ENCODE measurements at regions not wholly inside any gene's neighbourhood (a gene's known extent, or its start where the extent isn't known, plus 50 kb on each side); places are given as distances from the start of the nearest gene placed in this dataset.
A peak's percentile ranks its signal among the peaks of the same experiment; 100 is the strongest.

DNA sequence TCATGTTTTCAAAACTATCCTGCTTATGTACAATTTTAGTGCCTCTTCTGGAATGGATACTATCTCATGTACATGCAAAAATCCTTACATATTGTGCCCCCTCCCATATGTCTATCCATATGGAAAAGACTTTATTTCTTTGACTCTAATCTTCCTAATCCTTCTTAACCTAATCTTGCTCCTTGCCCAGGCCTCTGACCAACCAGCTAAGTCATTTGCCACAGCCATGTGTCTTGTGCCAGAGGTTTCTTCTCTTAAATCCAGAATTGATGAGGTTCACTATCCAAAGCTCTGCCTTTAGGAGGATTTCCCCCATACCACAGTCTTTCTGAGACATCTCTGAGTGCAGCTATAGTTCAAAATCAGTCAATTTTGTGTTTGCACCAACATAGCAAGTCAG, 68.9 kb upstream of the RNF180 start:
- TF ChIP-seq EHF (CRISPR knock-in tag; IDR thresholded peaks at IDR 0.05), result no peak
- no peak for TF ChIP-seq CEBPB (IDR thresholded peaks at IDR 0.05)
- TF ChIP-seq HOXB5 (CRISPR knock-in tag; IDR thresholded peaks at IDR 0.05), result no peak
- no peak for TF ChIP-seq TP53 (CRISPR knock-in tag; IDR thresholded peaks at IDR 0.05)
- no peaks in the 10 kb centered on the region for H3K4me1 ChIP-seq
- ATAC-seq (no peak), DNase-seq (ENCODE audit: low read depth in 1 of 2, low spot score in 1 of 2) (no peak), FAIRE-seq (no peak)
- POLR2A ChIA-PET, result no interaction called here
- H3K27ac ChIP-seq, result no peak overlapping the region
- no peak overlapping the region for H3K4me3 ChIP-seq
- no peaks in the 10 kb centered on the region for H3K9me3 ChIP-seq
- no peak overlapping the region for H3K4me2 ChIP-seq
- CTCF ChIA-PET, result no interaction called here

DNA sequence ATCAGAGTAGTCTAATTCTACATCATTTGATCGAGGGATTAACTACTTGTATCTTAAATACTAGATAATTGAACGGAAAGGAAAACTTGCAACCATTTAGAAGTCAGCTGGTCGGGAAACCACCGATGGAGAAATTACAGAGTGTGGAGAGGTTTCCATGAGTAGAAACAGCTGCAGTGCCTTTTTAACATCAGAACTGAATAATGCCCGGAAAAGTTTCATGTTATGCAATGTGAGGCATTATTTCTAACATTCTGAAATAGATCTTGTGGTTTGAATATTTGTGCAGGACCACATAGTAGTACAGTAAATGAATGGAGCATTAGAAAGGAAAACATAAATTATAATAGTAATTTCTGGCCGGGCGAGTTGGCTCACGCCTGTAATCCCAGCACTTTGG, 88.1 kb upstream of the RNF180 start:
- no peaks in the 10 kb centered on the region for H3K9me3 ChIP-seq
- H3K4me1 ChIP-seq, result no peaks in the 10 kb centered on the region
- ChIA-PET CTCF (no interaction called here), POLR2A (no interaction called here)
- TF ChIP-seq CBX8 (IDR thresholded peaks at IDR 0.05) (no peak), ZC3H11A (IDR thresholded peaks at IDR 0.05) (no peak), NR3C1 (IDR thresholded peaks at IDR 0.05) (no peak), SMC3 (IDR thresholded peaks at IDR 0.05) (no peak), EP300 (IDR thresholded peaks at IDR 0.05) (no peak)
- TF ChIP-seq, protein P1, sequence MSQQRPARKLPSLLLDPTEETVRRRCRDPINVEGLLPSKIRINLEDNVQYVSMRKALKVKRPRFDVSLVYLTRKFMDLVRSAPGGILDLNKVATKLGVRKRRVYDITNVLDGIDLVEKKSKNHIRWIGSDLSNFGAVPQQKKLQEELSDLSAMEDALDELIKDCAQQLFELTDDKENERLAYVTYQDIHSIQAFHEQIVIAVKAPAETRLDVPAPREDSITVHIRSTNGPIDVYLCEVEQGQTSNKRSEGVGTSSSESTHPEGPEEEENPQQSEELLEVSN (IDR thresholded peaks at IDR 0.05; ENCODE audit: borderline replicate concordance, low read depth), result no peak
- TF ChIP-seq, protein P2, sequence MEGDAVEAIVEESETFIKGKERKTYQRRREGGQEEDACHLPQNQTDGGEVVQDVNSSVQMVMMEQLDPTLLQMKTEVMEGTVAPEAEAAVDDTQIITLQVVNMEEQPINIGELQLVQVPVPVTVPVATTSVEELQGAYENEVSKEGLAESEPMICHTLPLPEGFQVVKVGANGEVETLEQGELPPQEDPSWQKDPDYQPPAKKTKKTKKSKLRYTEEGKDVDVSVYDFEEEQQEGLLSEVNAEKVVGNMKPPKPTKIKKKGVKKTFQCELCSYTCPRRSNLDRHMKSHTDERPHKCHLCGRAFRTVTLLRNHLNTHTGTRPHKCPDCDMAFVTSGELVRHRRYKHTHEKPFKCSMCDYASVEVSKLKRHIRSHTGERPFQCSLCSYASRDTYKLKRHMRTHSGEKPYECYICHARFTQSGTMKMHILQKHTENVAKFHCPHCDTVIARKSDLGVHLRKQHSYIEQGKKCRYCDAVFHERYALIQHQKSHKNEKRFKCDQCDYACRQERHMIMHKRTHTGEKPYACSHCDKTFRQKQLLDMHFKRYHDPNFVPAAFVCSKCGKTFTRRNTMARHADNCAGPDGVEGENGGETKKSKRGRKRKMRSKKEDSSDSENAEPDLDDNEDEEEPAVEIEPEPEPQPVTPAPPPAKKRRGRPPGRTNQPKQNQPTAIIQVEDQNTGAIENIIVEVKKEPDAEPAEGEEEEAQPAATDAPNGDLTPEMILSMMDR (IDR thresholded peaks at IDR 0.05), result no peak
- DNase-seq (ENCODE audit: low read depth in 1 of 2, low spot score in 1 of 2) (no peak), FAIRE-seq (no peak), ATAC-seq (no peak)
- no peak overlapping the region for H3K27ac ChIP-seq
- no peak overlapping the region for H3K4me3 ChIP-seq
- no peak overlapping the region for H3K4me2 ChIP-seq
- 37% methylated on average over 8 of the region's 8 CpGs for WGBS (ENCODE audit: missing lambda C conversion rate)

DNA sequence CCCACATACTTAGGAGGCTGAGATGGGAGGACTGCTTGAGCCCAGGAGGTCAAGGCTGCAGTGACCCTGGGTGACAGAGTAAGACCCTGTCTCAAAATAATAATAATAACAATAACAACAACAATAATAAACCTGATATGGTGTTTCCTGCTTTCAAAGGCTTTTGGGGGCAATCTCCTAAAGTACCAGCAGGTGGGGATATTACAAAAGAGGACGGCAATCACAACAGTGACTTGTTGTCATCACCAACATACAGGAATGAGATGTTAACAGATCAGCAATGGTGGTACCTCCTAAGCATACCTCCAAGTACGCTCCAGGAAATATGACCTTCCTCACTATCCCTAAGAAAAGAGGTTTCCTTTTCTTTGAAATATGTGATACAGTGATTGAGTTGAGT, 91.1 kb upstream of the RNF180 start:
- Histone ChIP-seq H3K4me3 (no peak overlapping the region), H3K9me3 (no peaks in the 10 kb centered on the region), H3K4me1 (no peaks in the 10 kb centered on the region), H3K4me2 (no peak overlapping the region), H3K27ac (no peak overlapping the region)
- 30% methylated on average over 2 of the region's 2 CpGs for WGBS (ENCODE audit: missing lambda C conversion rate)
- ATAC-seq (peak; percentile 62 to 66; a peak in 3 of 6 replicates), FAIRE-seq (no peak), DNase-seq (ENCODE audit: low read depth in 1 of 2, low spot score in 1 of 2) (peak; percentile 21 to 49)
- TF ChIP-seq, protein P2 (IDR thresholded peaks at IDR 0.05), result peak; percentile 35
- no peak for TF ChIP-seq TP53 (CRISPR knock-in tag; IDR thresholded peaks at IDR 0.05)
- TF ChIP-seq RAD21 (conservative IDR thresholded peaks at IDR 0.05 in 1 of 2, IDR thresholded peaks at IDR 0.05 in 1 of 2), result peak; percentile 18 to 45; a peak in 2 of 5 replicates
- POLR2A ChIA-PET, result no interaction called here
- CTCF ChIA-PET, result interaction anchor here (0.9 kb wide), 1 partner anchor 10 kb away, joined by 3 read pairs; no protein-coding TSS in a partner anchor

DNA sequence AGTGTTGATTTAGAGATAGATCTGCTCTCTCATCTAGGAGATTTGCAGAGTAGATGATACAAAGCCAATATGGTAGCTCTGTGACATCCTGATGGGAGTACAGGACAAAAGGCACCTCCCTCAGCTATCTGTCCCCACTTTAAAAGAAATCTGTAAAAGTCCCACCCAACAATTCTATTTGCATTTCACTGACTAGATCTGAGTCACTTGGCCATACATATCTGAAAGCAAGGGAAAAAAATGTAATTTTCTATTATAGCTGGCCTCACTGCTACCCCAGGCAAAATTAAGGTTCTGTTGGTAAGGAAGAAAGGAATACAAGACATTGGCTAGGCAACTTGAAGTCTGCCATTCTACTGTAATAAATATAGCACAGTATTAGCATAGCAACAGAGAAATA, 96.2 kb upstream of the RNF180 start:
- ChIA-PET POLR2A (no interaction called here), CTCF (no interaction called here)
- Histone ChIP-seq H3K4me1 (no peaks in the 10 kb centered on the region), H3K4me2 (no peak overlapping the region), H3K27ac (no peak overlapping the region), H3K9me3 (no peaks in the 10 kb centered on the region), H3K4me3 (no peak overlapping the region)
- no peak for ATAC-seq
- no peak for TF ChIP-seq JUN (IDR thresholded peaks at IDR 0.05)
- TF ChIP-seq NFE2L2 (conservative IDR thresholded peaks at IDR 0.05; ENCODE audit: low read length), result no peak
- TF ChIP-seq, protein P3, sequence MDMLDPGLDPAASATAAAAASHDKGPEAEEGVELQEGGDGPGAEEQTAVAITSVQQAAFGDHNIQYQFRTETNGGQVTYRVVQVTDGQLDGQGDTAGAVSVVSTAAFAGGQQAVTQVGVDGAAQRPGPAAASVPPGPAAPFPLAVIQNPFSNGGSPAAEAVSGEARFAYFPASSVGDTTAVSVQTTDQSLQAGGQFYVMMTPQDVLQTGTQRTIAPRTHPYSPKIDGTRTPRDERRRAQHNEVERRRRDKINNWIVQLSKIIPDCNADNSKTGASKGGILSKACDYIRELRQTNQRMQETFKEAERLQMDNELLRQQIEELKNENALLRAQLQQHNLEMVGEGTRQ (IDR thresholded peaks at IDR 0.05), result no peak
- no peak for TF ChIP-seq RAD21 (conservative IDR thresholded peaks at IDR 0.05 in 1 of 2, IDR thresholded peaks at IDR 0.05 in 1 of 2)
- TF ChIP-seq GATA3 (IDR thresholded peaks at IDR 0.05; ENCODE audit: borderline replicate concordance), result no peak
- TF ChIP-seq CBX8 (IDR thresholded peaks at IDR 0.05), result no peak
- no peak for TF ChIP-seq RARB (CRISPR knock-in tag; IDR thresholded peaks at IDR 0.05)
- no peak for TF ChIP-seq ZFP36 (IDR thresholded peaks at IDR 0.05; ENCODE audit: borderline replicate concordance, partially characterized antibody)
- no peak for TF ChIP-seq HDAC2 (IDR thresholded peaks at IDR 0.05)
- no peak for TF ChIP-seq ZSCAN20 (CRISPR knock-in tag; IDR thresholded peaks at IDR 0.05)
- TF ChIP-seq RNF2 (IDR thresholded peaks at IDR 0.05; ENCODE audit: borderline replicate concordance, low read depth), result no peak
- TF ChIP-seq, protein P4, sequence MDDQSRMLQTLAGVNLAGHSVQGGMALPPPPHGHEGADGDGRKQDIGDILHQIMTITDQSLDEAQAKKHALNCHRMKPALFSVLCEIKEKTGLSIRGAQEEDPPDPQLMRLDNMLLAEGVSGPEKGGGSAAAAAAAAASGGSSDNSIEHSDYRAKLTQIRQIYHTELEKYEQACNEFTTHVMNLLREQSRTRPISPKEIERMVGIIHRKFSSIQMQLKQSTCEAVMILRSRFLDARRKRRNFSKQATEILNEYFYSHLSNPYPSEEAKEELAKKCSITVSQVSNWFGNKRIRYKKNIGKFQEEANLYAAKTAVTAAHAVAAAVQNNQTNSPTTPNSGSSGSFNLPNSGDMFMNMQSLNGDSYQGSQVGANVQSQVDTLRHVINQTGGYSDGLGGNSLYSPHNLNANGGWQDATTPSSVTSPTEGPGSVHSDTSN (IDR thresholded peaks at IDR 0.05), result no peak
- no peak for TF ChIP-seq TP53 (CRISPR knock-in tag; IDR thresholded peaks at IDR 0.05)
- TF ChIP-seq MYC (IDR thresholded peaks at IDR 0.05; ENCODE audit: borderline replicate concordance, low read length), result no peak
- no peak for TF ChIP-seq CHD4 (IDR thresholded peaks at IDR 0.05; ENCODE audit: borderline replicate concordance)
- no peak for TF ChIP-seq HEYL (CRISPR knock-in tag; IDR thresholded peaks at IDR 0.05)
- no peak for TF ChIP-seq NR3C1 (IDR thresholded peaks at IDR 0.05)
- no peak for TF ChIP-seq FOSL2 (IDR thresholded peaks at IDR 0.05)
- TF ChIP-seq FOSL2 (CRISPR knock-in tag; IDR thresholded peaks at IDR 0.05), result no peak
- no peak for TF ChIP-seq ZNF302 (CRISPR knock-in tag; IDR thresholded peaks at IDR 0.05)
- no peak for FAIRE-seq
- no peak for DNase-seq (ENCODE audit: low read depth in 1 of 2, low spot score in 1 of 2)

All from A549 (cell line).